Esophagus squamous epithelium (tissue), 4 donors: ENCODE measurements at regions not wholly inside any gene's neighbourhood (a gene's known extent, or its start where the extent isn't known, plus 50 kb on each side); places are given as distances from the start of the nearest gene placed in this dataset.

ENCODE experiments used
- CTCF ChIP-seq, 6 experiments: fragments of 450-650 bp in 4 of 6; fragments of 200-600 bp in 2 of 6; sonication (generic) in 2 of 6; IDR thresholded peaks; one replicate each; pipeline ENCODE4 v1.5.1; 2016 to 2019; ENCODE audit warnings: antibody characterized with exemption in 6 of 6, mild to moderate bottlenecking in 4 of 6, moderate library complexity in 4 of 6
- POLR2A ChIP-seq, 4 donors: fragments of 450-650 bp; IDR thresholded peaks; one replicate each; pipeline ENCODE4 v1.6.1; 2017; ENCODE audit warnings: antibody characterized with exemption in 4 of 4, mild to moderate bottlenecking in 4 of 4, moderate library complexity in 3 of 4

- TF ChIP-seq CTCF (IDR thresholded peaks at IDR 0.05) (no peak), POLR2A (IDR thresholded peaks at IDR 0.05) (no peak)
Measured at GRCh38 chr13:40334616-40335015, 331.8 kb downstream of the FOXO1 start.
